Neural progenitor cell (in vitro differentiated cells): ENCODE measurements at regions not wholly inside any gene's neighbourhood (a gene's known extent, or its start where the extent isn't known, plus 50 kb on each side); places are given as distances from the start of the nearest gene placed in this dataset.

ENCODE experiments used
- EZH2 ChIP-seq: fragments of 200-600 bp; sonication (generic); IDR thresholded peaks from 2 replicates; pipeline ENCODE4 v1.6.1; 2017; ENCODE audit warnings: antibody characterized with exemption, mild to moderate bottlenecking, moderate library complexity
- TF ChIP-seq, protein P1 (sequence below): fragments of 200-600 bp; sonication (generic); IDR thresholded peaks from 2 replicates; pipeline ENCODE4 v1.5.1; 2017; ENCODE audit warnings: antibody characterized with exemption, mild to moderate bottlenecking

DNA sequence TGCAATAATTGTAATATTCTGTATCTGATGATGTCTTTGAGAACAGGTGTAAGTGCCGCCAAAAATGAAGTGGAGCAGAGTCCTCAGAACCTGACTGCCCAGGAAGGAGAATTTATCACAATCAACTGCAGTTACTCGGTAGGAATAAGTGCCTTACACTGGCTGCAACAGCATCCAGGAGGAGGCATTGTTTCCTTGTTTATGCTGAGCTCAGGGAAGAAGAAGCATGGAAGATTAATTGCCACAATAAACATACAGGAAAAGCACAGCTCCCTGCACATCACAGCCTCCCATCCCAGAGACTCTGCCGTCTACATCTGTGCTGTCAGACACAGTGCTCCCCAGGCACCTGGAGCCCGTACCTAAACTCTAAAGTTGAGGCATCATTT, 268.7 kb downstream of the DAD1 start:
- TF ChIP-seq, protein P1, sequence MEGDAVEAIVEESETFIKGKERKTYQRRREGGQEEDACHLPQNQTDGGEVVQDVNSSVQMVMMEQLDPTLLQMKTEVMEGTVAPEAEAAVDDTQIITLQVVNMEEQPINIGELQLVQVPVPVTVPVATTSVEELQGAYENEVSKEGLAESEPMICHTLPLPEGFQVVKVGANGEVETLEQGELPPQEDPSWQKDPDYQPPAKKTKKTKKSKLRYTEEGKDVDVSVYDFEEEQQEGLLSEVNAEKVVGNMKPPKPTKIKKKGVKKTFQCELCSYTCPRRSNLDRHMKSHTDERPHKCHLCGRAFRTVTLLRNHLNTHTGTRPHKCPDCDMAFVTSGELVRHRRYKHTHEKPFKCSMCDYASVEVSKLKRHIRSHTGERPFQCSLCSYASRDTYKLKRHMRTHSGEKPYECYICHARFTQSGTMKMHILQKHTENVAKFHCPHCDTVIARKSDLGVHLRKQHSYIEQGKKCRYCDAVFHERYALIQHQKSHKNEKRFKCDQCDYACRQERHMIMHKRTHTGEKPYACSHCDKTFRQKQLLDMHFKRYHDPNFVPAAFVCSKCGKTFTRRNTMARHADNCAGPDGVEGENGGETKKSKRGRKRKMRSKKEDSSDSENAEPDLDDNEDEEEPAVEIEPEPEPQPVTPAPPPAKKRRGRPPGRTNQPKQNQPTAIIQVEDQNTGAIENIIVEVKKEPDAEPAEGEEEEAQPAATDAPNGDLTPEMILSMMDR, result no peak
- TF ChIP-seq EZH2, result no peak
